D721Med (cell line): ENCODE measurements at regions not wholly inside any gene's neighbourhood (a gene's known extent, or its start where the extent isn't known, plus 50 kb on each side); places are given as distances from the start of the nearest gene placed in this dataset.

Experiments
- DNase-seq: peaks from one replicate; pipeline ENCODE4 v3.0.0; 2011; ENCODE audit warnings: low spot score; ENCODE audit not compliant: insufficient read length
- FAIRE-seq: peaks from 2 replicates; lab custom pipeline; 2011; peaks lifted over from hg19 to GRCh38; lab: Jason Lieb, UNC
- CTCF ChIP-seq: IDR thresholded peaks from 2 replicates; pipeline ENCODE4 v1.5.1; 2012; ENCODE audit warnings: mild to moderate bottlenecking, control low read depth; ENCODE audit not compliant: insufficient read depth; ENCODE audit errors: missing control alignments

GRCh38 chr9:523444-523843 is 308.8 kb downstream of the DOCK8 start:
- TF ChIP-seq CTCF: no peak
- FAIRE-seq: no peak
- no peak for DNase-seq

- DNase-seq (no peak), FAIRE-seq (no peak)
- no peak for TF ChIP-seq CTCF
Measured at GRCh38 chr9:524008-524407, 309.3 kb downstream of the DOCK8 start.

GRCh38 chr9:526904-527591 is 312.4 kb downstream of the DOCK8 start:
- DNase-seq (no peak), FAIRE-seq (no peak)
- no peak for TF ChIP-seq CTCF

GRCh38 chr9:529731-530130 is 311.8 kb upstream of the DMRT1 start:
- no peak for FAIRE-seq
- DNase-seq: no peak
- no peak for TF ChIP-seq CTCF

GRCh38 chr9:530681-531080 is 310.8 kb upstream of the DMRT1 start:
- FAIRE-seq: no peak
- TF ChIP-seq CTCF: no peak
- DNase-seq: no peak

- FAIRE-seq: no peak
- TF ChIP-seq CTCF: no peak
- no peak for DNase-seq
Measured at GRCh38 chr9:532707-533106, 308.8 kb upstream of the DMRT1 start.

- no peak for DNase-seq
- no peak for TF ChIP-seq CTCF
- FAIRE-seq: no peak
Measured at GRCh38 chr9:534886-535285, 306.6 kb upstream of the DMRT1 start.
